ENCODE measurements at regions not wholly inside any gene's neighbourhood (a gene's known extent, or its start where the extent isn't known, plus 50 kb on each side); places are given as distances from the start of the nearest gene placed in this dataset.

GRCh38 chr1:162944974-162945674 is 84.1 kb upstream of the CCDC190 start:
- no peak overlapping the region for H3K27ac ChIP-seq
- H3K4me3 ChIP-seq (replicated peaks in 1 of 3): no peak overlapping the region
- H3K9me3 ChIP-seq: no peaks in the 10 kb centered on the region
- H3K4me1 ChIP-seq: peaks cover 12% of the 10 kb centered on the region in 2 donors
- no peaks in the 10 kb centered on the region for H3K36me3 ChIP-seq
- 78 to 80% methylated on average over 5 of the region's 5 CpGs for WGBS, 2 donors
- H3K27me3 ChIP-seq: no peaks in the 10 kb centered on the region
- DNase-seq: no peak
- intact Hi-C loops (cut with DNase I): no loop called here
- TF ChIP-seq, protein P1, sequence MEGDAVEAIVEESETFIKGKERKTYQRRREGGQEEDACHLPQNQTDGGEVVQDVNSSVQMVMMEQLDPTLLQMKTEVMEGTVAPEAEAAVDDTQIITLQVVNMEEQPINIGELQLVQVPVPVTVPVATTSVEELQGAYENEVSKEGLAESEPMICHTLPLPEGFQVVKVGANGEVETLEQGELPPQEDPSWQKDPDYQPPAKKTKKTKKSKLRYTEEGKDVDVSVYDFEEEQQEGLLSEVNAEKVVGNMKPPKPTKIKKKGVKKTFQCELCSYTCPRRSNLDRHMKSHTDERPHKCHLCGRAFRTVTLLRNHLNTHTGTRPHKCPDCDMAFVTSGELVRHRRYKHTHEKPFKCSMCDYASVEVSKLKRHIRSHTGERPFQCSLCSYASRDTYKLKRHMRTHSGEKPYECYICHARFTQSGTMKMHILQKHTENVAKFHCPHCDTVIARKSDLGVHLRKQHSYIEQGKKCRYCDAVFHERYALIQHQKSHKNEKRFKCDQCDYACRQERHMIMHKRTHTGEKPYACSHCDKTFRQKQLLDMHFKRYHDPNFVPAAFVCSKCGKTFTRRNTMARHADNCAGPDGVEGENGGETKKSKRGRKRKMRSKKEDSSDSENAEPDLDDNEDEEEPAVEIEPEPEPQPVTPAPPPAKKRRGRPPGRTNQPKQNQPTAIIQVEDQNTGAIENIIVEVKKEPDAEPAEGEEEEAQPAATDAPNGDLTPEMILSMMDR (IDR thresholded peaks at IDR 0.05): no peak

- peaks cover 4 to 5% of the 10 kb centered on the region in 2 donors for H3K4me1 ChIP-seq
- H3K27ac ChIP-seq: no peak overlapping the region
- no peak overlapping the region for H3K4me3 ChIP-seq (replicated peaks in 1 of 3)
- no peak for DNase-seq
- no peaks in the 10 kb centered on the region for H3K27me3 ChIP-seq
- H3K36me3 ChIP-seq: no peaks in the 10 kb centered on the region
- no peaks in the 10 kb centered on the region for H3K9me3 ChIP-seq
- intact Hi-C loops (cut with DNase I): no loop called here
- no peak for TF ChIP-seq POLR2A (IDR thresholded peaks at IDR 0.05)
- TF ChIP-seq, protein P1 (IDR thresholded peaks at IDR 0.05): no peak
Observed at GRCh38 chr1:162943622-162944021, 82.6 kb upstream of the CCDC190 start.

DNA sequence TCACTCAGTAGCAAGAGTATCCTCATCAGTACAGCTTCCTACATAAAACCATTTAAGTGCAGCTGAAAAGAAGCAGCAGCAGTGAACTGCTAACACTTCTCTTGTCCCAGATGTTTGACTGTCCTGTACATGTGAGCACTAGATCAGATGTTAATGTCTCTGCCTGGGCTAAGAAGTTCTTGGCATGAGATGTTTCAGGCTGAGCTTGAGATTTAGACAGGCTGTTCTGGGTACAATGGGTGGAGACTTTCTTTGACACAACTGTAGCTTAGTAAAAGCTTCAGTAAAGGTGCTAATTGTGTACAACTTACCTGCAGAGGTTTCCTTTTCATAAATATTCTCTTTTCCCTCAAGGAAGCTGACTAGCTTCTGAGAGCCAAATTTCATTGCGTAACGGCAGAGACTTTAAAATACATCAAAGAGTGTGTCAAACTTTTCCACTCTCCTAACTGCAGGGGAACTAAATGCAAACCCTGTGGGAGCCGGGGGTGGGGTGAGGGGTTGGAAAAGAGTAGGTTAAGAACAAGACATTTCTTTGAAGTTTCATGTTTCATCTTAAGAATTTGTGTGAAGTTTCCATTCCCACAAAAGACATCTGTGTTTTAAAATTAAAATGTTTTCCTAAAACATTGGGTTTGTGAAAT is 82.1 kb upstream of the CCDC190 start:
- no peaks in the 10 kb centered on the region for H3K9me3 ChIP-seq
- WGBS, 2 donors: 49 to 52% methylated on average over 3 of the region's 3 CpGs
- no peak for DNase-seq
- H3K36me3 ChIP-seq: no peaks in the 10 kb centered on the region
- no peak for TF ChIP-seq POLR2A (IDR thresholded peaks at IDR 0.05)
- TF ChIP-seq, protein P1 (IDR thresholded peaks at IDR 0.05): no peak
- no peak overlapping the region for H3K4me3 ChIP-seq (replicated peaks in 1 of 3)
- intact Hi-C loops (cut with DNase I): no loop called here
- peaks cover 4 to 5% of the 10 kb centered on the region in 2 donors for H3K4me1 ChIP-seq
- H3K27ac ChIP-seq: no peak overlapping the region
- no peaks in the 10 kb centered on the region for H3K27me3 ChIP-seq

GRCh38 chr1:162941024-162941423 is 80.0 kb upstream of the CCDC190 start:
- intact Hi-C loops (cut with DNase I): no loop called here
- no peak for DNase-seq
- 83 to 84% methylated on average over 3 of the region's 3 CpGs for WGBS, 2 donors

DNA sequence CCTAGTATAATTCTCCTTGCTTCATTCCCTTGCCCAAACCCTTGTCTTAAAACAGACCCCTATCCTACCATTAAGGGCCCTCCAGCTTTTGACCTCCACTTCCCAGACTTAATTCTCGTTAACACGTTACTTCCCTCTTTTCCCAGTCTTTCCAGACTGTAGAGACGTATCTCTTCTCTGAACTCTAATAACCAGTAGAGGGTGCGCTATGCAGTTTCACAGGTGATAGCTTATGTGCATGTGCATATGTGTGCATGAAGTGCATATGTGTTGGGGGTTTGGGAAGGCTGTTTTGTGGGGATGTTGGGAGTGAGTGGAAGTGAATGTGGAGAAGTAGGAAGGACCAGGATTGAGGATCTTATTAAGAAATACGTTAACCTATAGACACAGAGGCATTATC is 78.1 kb upstream of the CCDC190 start:
- no peak for TF ChIP-seq POLR2A (IDR thresholded peaks at IDR 0.05)
- TF ChIP-seq, protein P1 (IDR thresholded peaks at IDR 0.05): no peak
- intact Hi-C loops (cut with DNase I): no loop called here
- no peaks in the 10 kb centered on the region for H3K4me1 ChIP-seq
- no peaks in the 10 kb centered on the region for H3K27me3 ChIP-seq
- H3K27ac ChIP-seq: no peak overlapping the region
- H3K36me3 ChIP-seq: no peaks in the 10 kb centered on the region
- H3K9me3 ChIP-seq: no peaks in the 10 kb centered on the region
- no peak overlapping the region for H3K4me3 ChIP-seq (replicated peaks in 1 of 3)
- 88 to 92% methylated on average over 5 of the region's 5 CpGs for WGBS, 2 donors
- no peak for DNase-seq

More at GRCh38 chr1:162941024-162941423, 80.0 kb upstream of the CCDC190 start:
- H3K27ac ChIP-seq: no peak overlapping the region
- no peak overlapping the region for H3K4me3 ChIP-seq (replicated peaks in 1 of 3)
- H3K9me3 ChIP-seq: no peaks in the 10 kb centered on the region
- H3K27me3 ChIP-seq: no peaks in the 10 kb centered on the region
- TF ChIP-seq, protein P1 (IDR thresholded peaks at IDR 0.05): no peak
- TF ChIP-seq POLR2A (IDR thresholded peaks at IDR 0.05): no peak
- no peaks in the 10 kb centered on the region for H3K36me3 ChIP-seq
- no peaks in the 10 kb centered on the region for H3K4me1 ChIP-seq
